GM12874 (cell line): ENCODE measurements at regions not wholly inside any gene's neighbourhood (a gene's known extent, or its start where the extent isn't known, plus 50 kb on each side); places are given as distances from the start of the nearest gene placed in this dataset.

Experiments used
- CTCF ChIP-seq: IDR thresholded peaks from 2 replicates; pipeline ENCODE4 v1.5.1; 2011; ENCODE audit warnings: low read depth, mild to moderate bottlenecking, control low read depth, low read length, moderate library complexity; ENCODE audit not compliant: insufficient read depth

GRCh38 chrY:7562541-7562940 is 651.0 kb upstream of the AMELY start:
- no peak for TF ChIP-seq CTCF

GRCh38 chrY:7557675-7558074 is 646.1 kb upstream of the AMELY start:
- TF ChIP-seq CTCF: peak; percentile 53; the same call in 1 of the 2 replicates

GRCh38 chrY:7555006-7555405 is 643.5 kb upstream of the AMELY start:
- no peak for TF ChIP-seq CTCF

GRCh38 chrY:7545060-7545459 is 633.5 kb upstream of the AMELY start:
- TF ChIP-seq CTCF: no peak

- no peak for TF ChIP-seq CTCF
These were observed 632.7 kb upstream of the AMELY start for GRCh38 chrY:7544172-7544770.

GRCh38 chrY:7543506-7543905 is 632.0 kb upstream of the AMELY start:
- no peak for TF ChIP-seq CTCF

GRCh38 chrY:7542256-7542858 is 630.8 kb upstream of the AMELY start:
- no peak for TF ChIP-seq CTCF

- TF ChIP-seq CTCF: no peak
These were observed 617.8 kb upstream of the AMELY start for GRCh38 chrY:7529396-7529795.
